ENCODE measurements at regions not wholly inside any gene's neighbourhood (a gene's known extent, or its start where the extent isn't known, plus 50 kb on each side); places are given as distances from the start of the nearest gene placed in this dataset.

DNA sequence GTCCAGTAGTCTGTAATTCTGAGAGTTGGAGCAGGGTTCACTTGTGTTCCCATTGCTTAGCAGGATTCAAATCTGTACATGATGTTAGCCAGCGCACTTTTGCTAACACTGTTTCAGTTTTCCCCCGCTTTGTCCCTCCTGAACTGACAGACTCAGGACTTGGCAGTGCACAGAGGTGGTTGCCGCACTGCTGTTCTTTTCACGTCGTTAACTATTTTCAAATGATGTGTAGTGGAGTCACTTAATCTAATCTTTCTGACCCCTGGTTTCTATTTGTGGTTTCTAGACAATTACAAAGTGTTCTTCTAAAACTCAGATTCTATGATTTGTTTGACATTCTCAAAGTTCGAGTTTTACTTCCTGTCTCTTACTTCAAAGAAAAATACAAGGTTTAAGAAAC is 234.5 kb downstream of the RBM43 start:
- intact Hi-C loops (cut with micrococcal nuclease) = no loop called here
- H3K9me3 Mint-ChIP-seq = no peaks in the 10 kb centered on the region
- no peak overlapping the region for H3K4me3 Mint-ChIP-seq
- no peaks in the 10 kb centered on the region for H3K36me3 Mint-ChIP-seq (ENCODE audit: low read depth)
- peaks cover 1% of the 10 kb centered on the region for H3K27me3 Mint-ChIP-seq
- H3K4me1 Mint-ChIP-seq (ENCODE audit: low read depth) = no peaks in the 10 kb centered on the region
- no peak overlapping the region for H3K27ac Mint-ChIP-seq

DNA sequence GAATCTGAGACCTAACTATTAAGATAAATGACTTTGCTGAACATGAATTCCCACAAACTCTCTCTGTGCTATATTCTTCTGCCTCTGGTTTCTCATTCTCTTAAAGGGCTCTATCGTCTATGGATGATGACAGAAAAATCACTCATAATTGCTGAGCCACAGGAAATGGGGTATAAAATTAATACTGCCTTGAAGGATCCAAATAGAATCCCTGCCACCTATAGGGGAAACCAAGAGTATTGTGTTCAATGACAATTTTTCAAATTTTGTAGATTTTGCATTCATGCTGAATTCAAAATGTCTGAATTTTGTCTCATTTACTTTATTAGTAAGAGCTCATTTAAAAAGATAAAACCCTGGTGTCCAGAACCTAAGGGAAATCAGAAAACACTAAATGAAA is 235.8 kb downstream of the RBM43 start:
- intact Hi-C loops (cut with micrococcal nuclease) = no loop called here
- Mint-ChIP-seq H3K9me3 (no peaks in the 10 kb centered on the region), H3K27ac (no peak overlapping the region), H3K36me3 (ENCODE audit: low read depth) (no peaks in the 10 kb centered on the region), H3K4me3 (no peak overlapping the region), H3K27me3 (peaks cover 1% of the 10 kb centered on the region), H3K4me1 (ENCODE audit: low read depth) (no peaks in the 10 kb centered on the region)

DNA sequence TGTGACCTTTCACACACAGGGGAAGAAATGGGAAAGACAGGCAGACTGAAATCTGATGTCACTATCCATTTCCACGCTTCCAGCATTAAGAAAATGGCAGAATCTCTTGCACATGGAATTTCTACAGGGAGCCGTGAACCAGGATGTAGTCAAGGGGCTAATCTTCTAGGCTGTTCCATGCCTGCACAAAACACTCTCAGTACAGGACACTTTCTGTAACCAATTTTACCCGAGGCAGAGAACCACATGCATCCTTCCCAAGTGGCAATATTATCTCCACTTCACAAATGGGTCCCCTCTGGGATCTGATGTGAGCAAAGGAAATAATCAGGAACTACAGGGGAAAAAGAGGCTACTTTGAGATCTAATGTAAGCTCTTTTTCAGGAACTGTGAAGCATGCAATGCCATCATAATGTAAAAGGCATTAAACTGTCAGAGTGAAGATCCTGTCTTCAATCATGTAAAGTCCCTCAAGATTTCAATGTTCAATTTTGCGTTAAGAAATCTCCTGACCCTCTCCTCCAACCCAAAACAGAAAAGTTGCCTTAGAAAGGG is 236.9 kb downstream of the RBM43 start:
- peaks cover 3% of the 10 kb centered on the region for H3K27me3 Mint-ChIP-seq
- no peaks in the 10 kb centered on the region for H3K4me1 Mint-ChIP-seq (ENCODE audit: low read depth)
- H3K4me3 Mint-ChIP-seq = no peak overlapping the region
- H3K27ac Mint-ChIP-seq = no peak overlapping the region
- H3K36me3 Mint-ChIP-seq (ENCODE audit: low read depth) = no peaks in the 10 kb centered on the region
- intact Hi-C loops (cut with micrococcal nuclease) = no loop called here
- no peaks in the 10 kb centered on the region for H3K9me3 Mint-ChIP-seq

DNA sequence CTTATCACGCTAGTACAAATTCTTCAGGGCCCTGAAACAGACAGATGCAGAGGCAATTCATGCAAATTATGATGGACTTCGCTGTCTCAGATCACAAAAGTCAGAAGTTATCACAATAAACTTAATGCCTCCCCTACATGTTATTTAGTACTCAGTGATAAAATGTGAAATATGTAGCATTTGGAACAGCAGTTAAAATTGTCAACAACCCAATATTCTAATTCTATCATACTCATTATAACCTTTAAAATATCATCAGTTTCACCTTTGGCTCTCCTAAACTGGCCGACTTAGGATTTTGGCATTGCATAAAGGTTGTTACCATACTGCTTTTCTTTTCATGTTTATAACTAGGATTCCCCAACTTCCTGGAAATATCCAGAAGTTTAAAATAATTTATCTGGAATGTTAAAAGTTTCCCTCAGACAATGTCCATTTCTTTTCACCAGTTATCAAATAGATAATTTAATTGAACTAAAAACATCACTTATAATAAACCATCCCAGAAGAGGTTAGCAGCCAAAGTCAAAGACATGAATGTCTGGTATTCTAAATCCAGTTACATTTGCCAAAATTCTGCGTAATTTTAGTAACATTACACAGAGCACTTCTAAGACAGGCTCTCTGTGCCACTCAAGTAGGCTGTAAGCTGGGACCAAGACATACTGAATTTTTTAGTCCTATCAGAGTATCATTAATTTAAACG is 239.8 kb downstream of the RBM43 start:
- Mint-ChIP-seq H3K4me1 (ENCODE audit: low read depth) (no peaks in the 10 kb centered on the region), H3K4me3 (no peak overlapping the region), H3K36me3 (ENCODE audit: low read depth) (no peaks in the 10 kb centered on the region), H3K9me3 (no peaks in the 10 kb centered on the region), H3K27ac (no peak overlapping the region), H3K27me3 (peaks cover 3% of the 10 kb centered on the region)
- intact Hi-C loops (cut with micrococcal nuclease) = no loop called here

DNA sequence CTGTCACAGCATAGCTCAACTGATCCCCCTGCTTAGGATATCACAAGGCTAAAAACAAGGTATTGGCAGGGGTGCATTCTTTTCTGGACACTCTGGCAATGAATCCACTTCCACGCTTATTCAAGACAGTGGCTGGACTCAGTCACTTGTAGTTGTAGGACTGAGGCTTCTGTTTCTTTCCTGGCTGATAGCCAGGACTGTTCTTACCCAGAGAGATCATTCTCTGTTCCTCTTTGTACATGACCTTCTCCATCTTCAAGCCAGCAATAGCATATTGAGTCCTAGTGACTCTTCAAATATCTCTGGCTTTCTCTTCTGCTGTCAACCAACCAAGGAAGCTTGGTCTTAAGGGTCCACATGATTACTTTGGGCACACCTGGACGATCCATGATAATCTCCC is 241.3 kb downstream of the RBM43 start:
- intact Hi-C loops (cut with micrococcal nuclease) = no loop called here
- H3K27me3 Mint-ChIP-seq = peaks cover 3% of the 10 kb centered on the region
- H3K27ac Mint-ChIP-seq = no peak overlapping the region
- H3K9me3 Mint-ChIP-seq = no peaks in the 10 kb centered on the region
- H3K36me3 Mint-ChIP-seq (ENCODE audit: low read depth) = no peaks in the 10 kb centered on the region
- H3K4me3 Mint-ChIP-seq = no peak overlapping the region
- H3K4me1 Mint-ChIP-seq (ENCODE audit: low read depth) = no peaks in the 10 kb centered on the region

DNA sequence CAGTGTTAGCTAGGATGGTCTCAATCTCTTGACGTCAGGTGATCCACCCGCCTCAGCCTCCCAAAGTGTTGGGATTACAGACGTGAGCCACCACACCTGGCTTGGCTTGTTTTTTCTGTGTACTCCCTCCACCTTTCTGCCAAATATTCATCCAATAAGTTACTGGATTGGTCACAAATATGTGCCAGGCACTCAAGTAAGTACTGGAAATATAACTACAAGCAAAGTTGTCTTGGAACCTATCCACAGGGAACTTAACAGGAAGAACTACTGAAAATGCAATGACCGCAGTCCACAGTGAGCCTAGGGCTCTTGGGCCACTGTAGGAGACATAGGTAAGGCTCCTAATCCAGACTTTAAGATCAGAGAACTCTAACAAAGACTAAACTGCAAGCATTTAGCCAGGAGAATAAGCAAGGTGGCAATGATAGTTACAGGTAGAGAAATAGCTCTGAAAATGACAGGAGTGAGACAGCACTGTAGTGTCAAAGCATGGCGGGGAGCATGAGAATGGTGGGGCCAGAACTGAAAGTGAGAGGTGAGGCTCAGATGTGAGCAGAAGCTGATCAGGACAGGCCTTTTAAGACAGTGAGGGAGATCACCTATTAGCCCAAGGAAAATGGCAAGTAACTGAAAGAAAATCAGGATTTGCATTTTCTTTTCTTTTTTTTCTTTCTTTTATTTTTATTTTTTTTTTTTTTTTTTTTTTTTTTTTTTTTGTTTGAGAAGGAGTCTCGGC is 252.1 kb downstream of the RBM43 start:
- intact Hi-C loops (cut with micrococcal nuclease) = no loop called here
- Mint-ChIP-seq H3K4me1 (ENCODE audit: low read depth) (no peaks in the 10 kb centered on the region), H3K27me3 (peaks cover 2% of the 10 kb centered on the region), H3K9me3 (no peaks in the 10 kb centered on the region), H3K4me3 (no peak overlapping the region), H3K27ac (no peak overlapping the region), H3K36me3 (ENCODE audit: low read depth) (no peaks in the 10 kb centered on the region)

DNA sequence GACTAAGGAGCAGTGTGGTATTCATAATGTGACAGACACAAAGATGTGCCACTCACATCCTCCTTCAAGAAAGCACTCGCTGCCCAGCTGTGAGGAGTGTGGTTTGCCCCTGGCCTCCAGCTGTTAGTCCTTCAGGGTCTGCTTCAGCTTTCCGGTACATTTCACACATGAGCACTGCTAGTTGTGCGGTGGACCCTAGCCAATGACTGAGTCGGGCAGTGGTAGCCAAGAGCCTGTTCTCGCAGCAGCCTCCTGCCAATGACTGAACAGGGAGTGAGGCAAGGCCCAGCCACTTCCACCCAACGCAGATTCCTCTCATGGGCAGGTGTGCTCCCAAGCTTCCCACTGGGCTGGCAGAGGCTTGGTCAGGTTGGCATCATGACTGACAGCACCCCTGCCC is 254.3 kb downstream of the RBM43 start:
- H3K4me1 Mint-ChIP-seq (ENCODE audit: low read depth) = no peaks in the 10 kb centered on the region
- H3K27ac Mint-ChIP-seq = no peak overlapping the region
- H3K36me3 Mint-ChIP-seq (ENCODE audit: low read depth) = no peaks in the 10 kb centered on the region
- no peaks in the 10 kb centered on the region for H3K27me3 Mint-ChIP-seq
- no peaks in the 10 kb centered on the region for H3K9me3 Mint-ChIP-seq
- no peak overlapping the region for H3K4me3 Mint-ChIP-seq
- intact Hi-C loops (cut with micrococcal nuclease) = no loop called here

DNA sequence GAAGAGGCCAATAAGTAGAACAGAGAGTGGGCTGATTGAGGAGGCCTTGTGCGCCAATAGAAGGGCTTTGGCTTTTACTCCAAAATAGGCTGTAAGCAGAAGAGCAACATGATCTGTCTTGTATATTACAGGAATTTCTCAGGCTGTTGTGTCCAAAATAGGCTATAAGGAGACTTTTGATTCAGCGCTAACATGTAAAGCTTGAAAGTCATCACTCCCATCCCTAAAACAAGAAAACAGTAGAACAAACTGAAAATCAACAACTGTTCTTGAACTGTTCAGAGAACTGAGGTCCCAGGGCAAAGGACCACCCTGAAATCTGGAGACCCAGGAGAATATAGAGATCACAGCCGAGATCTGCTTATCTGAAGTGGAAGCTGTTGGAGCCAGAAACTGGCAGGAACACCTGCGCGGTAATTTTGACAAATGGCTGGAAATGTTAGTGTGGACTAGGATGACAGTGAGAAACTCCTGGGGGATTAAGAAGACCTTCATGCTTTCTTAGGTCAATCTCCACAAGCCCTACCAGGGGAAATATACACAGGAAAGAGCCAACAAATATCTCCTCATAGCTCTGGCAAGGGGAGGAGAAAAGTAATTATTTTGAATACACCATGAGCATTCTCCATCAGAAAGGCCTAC is 258.6 kb downstream of the RBM43 start:
- no peaks in the 10 kb centered on the region for H3K36me3 Mint-ChIP-seq (ENCODE audit: low read depth)
- H3K27ac Mint-ChIP-seq = no peak overlapping the region
- H3K4me3 Mint-ChIP-seq = no peak overlapping the region
- no peaks in the 10 kb centered on the region for H3K4me1 Mint-ChIP-seq (ENCODE audit: low read depth)
- intact Hi-C loops (cut with micrococcal nuclease) = no loop called here
- no peaks in the 10 kb centered on the region for H3K9me3 Mint-ChIP-seq
- H3K27me3 Mint-ChIP-seq = no peaks in the 10 kb centered on the region

DNA sequence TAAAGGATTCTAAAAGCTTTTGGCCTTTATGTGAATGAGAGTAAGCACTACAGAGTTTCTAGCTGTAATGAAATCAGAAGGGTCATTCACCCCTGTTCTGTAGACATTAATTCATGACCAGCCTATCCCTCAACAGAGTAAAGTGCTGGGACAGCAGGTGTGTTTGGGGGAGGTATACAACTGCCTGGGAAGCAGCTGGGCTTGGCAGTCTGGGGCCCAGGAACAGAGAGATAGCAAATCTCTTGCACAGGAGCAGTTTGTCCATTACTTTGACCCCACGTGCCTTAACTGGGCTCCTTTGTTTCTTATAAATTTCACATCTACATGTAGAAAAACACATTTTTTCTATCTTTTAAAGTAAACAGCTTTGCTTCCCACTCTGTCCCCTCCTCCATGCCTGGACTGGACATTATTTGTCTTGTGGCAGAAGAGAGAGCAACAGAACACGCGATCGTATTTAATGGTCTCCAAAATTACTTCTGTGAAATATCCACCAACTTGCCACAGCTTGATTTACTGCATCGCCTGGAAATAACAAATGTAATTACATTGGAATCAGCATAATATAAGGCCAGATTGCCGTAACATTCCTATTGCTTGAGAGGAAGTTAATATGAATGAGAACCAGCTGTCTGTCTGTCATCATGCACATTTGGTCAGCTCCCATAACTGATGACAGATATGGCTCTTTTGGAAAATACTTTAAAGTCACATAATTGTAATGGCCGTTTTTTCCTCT is 263.8 kb downstream of the RBM43 start:
- Mint-ChIP-seq H3K27ac (no peak overlapping the region), H3K27me3 (no peaks in the 10 kb centered on the region), H3K9me3 (no peaks in the 10 kb centered on the region), H3K4me3 (no peak overlapping the region), H3K36me3 (ENCODE audit: low read depth) (no peaks in the 10 kb centered on the region), H3K4me1 (ENCODE audit: low read depth) (no peaks in the 10 kb centered on the region)
- intact Hi-C loops (cut with micrococcal nuclease) = no loop called here

DNA sequence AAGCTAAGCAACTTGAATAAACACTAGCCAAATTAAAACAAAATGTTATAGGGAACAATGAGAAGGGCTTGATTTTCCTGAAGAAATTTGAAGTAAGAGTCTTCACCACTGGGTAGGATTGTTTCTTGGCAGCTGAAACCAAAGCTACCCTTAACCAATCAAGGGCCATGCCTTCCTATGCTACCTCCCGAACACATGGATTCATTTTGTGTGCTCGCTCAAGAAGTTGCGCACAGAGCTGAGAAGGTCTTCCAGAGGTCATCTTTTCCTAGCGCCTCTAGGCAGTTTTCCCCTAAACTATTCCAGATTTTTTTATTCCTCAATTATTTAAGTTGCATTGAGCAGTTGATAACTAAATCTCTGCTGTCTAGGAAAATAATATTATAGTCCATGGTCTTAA is 264.6 kb downstream of the RBM43 start:
- Mint-ChIP-seq H3K36me3 (ENCODE audit: low read depth) (no peaks in the 10 kb centered on the region), H3K27ac (no peak overlapping the region), H3K4me1 (ENCODE audit: low read depth) (no peaks in the 10 kb centered on the region), H3K9me3 (no peaks in the 10 kb centered on the region), H3K4me3 (no peak overlapping the region), H3K27me3 (no peaks in the 10 kb centered on the region)
- intact Hi-C loops (cut with micrococcal nuclease) = no loop called here

DNA sequence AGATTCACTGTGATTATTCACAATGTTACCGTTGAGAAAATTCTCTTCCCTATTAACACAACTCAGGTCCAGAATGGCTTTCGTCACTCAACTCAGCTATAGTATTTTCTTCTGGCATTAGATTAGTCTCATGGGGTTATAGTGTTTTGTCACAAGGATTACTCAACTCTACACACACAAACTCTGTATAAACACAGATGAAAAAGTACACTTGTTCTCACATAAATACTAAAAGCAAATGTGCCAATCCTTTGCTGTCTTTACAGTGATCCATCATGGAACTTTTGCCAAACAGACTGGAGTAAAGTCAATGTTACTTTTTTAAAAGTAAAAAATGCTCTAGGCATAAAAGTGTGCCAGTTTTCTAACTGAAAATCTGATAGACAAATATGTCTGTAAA is 267.6 kb downstream of the RBM43 start:
- no peaks in the 10 kb centered on the region for H3K4me1 Mint-ChIP-seq (ENCODE audit: low read depth)
- H3K36me3 Mint-ChIP-seq (ENCODE audit: low read depth) = no peaks in the 10 kb centered on the region
- H3K27me3 Mint-ChIP-seq = no peaks in the 10 kb centered on the region
- H3K9me3 Mint-ChIP-seq = peaks cover 27% of the 10 kb centered on the region
- H3K4me3 Mint-ChIP-seq = no peak overlapping the region
- intact Hi-C loops (cut with micrococcal nuclease) = no loop called here
- no peak overlapping the region for H3K27ac Mint-ChIP-seq

DNA sequence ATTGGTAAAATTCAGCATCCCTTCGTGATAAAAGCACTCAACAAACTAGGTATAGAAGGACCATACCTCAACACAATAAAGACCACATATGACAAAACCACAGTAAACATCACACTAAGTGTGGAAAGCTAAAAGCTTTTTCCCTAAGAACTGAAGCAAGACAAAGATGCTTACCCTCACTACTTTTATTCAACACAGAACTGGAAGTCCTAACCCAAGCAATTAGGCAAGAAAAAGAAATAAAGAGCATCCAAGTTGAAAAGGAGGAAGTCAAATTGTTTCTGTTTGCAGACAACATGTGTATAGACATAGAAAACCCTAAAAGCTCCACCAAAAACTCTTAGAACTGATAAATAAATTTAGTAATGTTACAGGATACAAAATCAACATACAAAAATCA is 271.7 kb downstream of the RBM43 start:
- Mint-ChIP-seq H3K4me1 (ENCODE audit: low read depth) (no peaks in the 10 kb centered on the region), H3K36me3 (ENCODE audit: low read depth) (no peaks in the 10 kb centered on the region), H3K27ac (no peak overlapping the region), H3K9me3 (peaks cover 46% of the 10 kb centered on the region), H3K4me3 (no peak overlapping the region), H3K27me3 (no peaks in the 10 kb centered on the region)
- intact Hi-C loops (cut with micrococcal nuclease) = no loop called here

DNA sequence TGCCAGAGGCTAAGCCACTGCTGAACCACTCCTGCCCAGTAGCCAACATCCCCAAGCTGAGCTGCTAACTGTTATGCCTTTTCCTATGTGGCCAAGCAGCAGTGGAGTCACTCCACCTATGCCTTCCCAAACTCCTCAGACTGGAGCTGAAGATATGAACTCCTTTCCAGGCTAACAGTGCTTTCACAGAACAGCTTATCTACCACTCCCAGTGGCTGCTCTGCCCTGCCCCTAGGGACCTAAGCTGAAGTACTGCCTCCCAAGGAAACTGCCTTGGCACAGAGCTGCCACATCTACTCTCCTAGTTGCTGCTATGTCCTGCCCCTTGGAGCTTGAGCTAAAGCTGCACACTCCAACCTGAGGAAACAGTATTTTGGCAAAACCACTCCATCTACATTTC is 275.9 kb downstream of the RBM43 start:
- intact Hi-C loops (cut with micrococcal nuclease) = no loop called here

More for the DNA sequence above, 275.9 kb downstream of the RBM43 start:
- Mint-ChIP-seq H3K27ac (no peak overlapping the region), H3K4me3 (no peak overlapping the region), H3K27me3 (no peaks in the 10 kb centered on the region), H3K36me3 (ENCODE audit: low read depth) (no peaks in the 10 kb centered on the region), H3K9me3 (peaks cover 35% of the 10 kb centered on the region), H3K4me1 (ENCODE audit: low read depth) (no peaks in the 10 kb centered on the region)
